RPMI8226 (cell line): ENCODE measurements at regions not wholly inside any gene's neighbourhood (a gene's known extent, or its start where the extent isn't known, plus 50 kb on each side); places are given as distances from the start of the nearest gene placed in this dataset.
"Not testable (repeated sequence)": the region's sequence is repeated elsewhere in the genome, so short reads cannot be mapped to it uniquely, and the experiment has no call there.

Experiments
- DNase-seq: peaks from one replicate; pipeline ENCODE4 v3.0.0-alpha.2; 2015

- DNase-seq: no peak
Observed at GRCh38 chr11:88061111-88061510, 114.1 kb downstream of the RAB38 start.

GRCh38 chr11:88059326-88059725 lies 115.9 kb downstream of the RAB38 start:
- no peak for DNase-seq

GRCh38 chr11:88051396-88051795 lies 123.8 kb downstream of the RAB38 start:
- no peak for DNase-seq

GRCh38 chr11:88050247-88050646 lies 125.0 kb downstream of the RAB38 start:
- DNase-seq: no peak

GRCh38 chr11:88045288-88045687 lies 130.0 kb downstream of the RAB38 start:
- DNase-seq: not testable (repeated sequence)

- DNase-seq: not testable (repeated sequence)
Observed at GRCh38 chr11:88044658-88045057, 130.6 kb downstream of the RAB38 start.

GRCh38 chr11:88043149-88043548 lies 132.1 kb downstream of the RAB38 start:
- DNase-seq: no peak

GRCh38 chr11:88042647-88043046 lies 132.6 kb downstream of the RAB38 start:
- no peak for DNase-seq

GRCh38 chr11:88042238-88042637 lies 133.0 kb downstream of the RAB38 start:
- DNase-seq: no peak

- no peak for DNase-seq
Observed at GRCh38 chr11:88041679-88042078, 133.6 kb downstream of the RAB38 start.

GRCh38 chr11:88040148-88040496 lies 135.1 kb downstream of the RAB38 start:
- no peak for DNase-seq

GRCh38 chr11:88039476-88040147 lies 135.6 kb downstream of the RAB38 start:
- no peak for DNase-seq

- no peak for DNase-seq
Observed at GRCh38 chr11:88038063-88038462, 137.2 kb downstream of the RAB38 start.

- DNase-seq: no peak
Observed at GRCh38 chr11:88036701-88037100, 138.5 kb downstream of the RAB38 start.

- no peak for DNase-seq
Observed at GRCh38 chr11:88035271-88035670, 140.0 kb downstream of the RAB38 start.

GRCh38 chr11:88017666-88018065 lies 157.6 kb downstream of the RAB38 start:
- no peak for DNase-seq

- DNase-seq: peak; percentile 84
Observed at GRCh38 chr11:88016392-88017170, 158.7 kb downstream of the RAB38 start.

- no peak for DNase-seq
Observed at GRCh38 chr11:88015170-88015569, 160.1 kb downstream of the RAB38 start.

GRCh38 chr11:88013508-88014065 lies 161.7 kb downstream of the RAB38 start:
- no peak for DNase-seq

- DNase-seq: no peak
Observed at GRCh38 chr11:88012456-88012855, 162.8 kb downstream of the RAB38 start.

- no peak for DNase-seq
Observed at GRCh38 chr11:87976009-87976408, 199.2 kb downstream of the RAB38 start.

GRCh38 chr11:87974797-87975196 lies 200.4 kb downstream of the RAB38 start:
- no peak for DNase-seq

- no peak for DNase-seq
Observed at GRCh38 chr11:87972133-87972532, 203.1 kb downstream of the RAB38 start.

GRCh38 chr11:87971354-87971753 lies 203.9 kb downstream of the RAB38 start:
- no peak for DNase-seq
